Nephron progenitor cell (in vitro differentiated cells): ENCODE measurements at regions not wholly inside any gene's neighbourhood (a gene's known extent, or its start where the extent isn't known, plus 50 kb on each side); places are given as distances from the start of the nearest gene placed in this dataset.

Experiments used
- DNase-seq: peaks from one replicate; pipeline ENCODE4 v3.0.0; 2021
- H3K27ac Mint-ChIP-seq: 2 replicates; pipeline ENCODE4 v1.8.0; 2021; ENCODE audit warnings: mild to moderate bottlenecking, moderate library complexity, mixed read lengths
- H3K27me3 Mint-ChIP-seq: 2 replicates; pipeline ENCODE4 v1.8.0; 2021; ENCODE audit warnings: mild to moderate bottlenecking, low read depth, mixed read lengths; ENCODE audit not compliant: poor library complexity
- H3K36me3 Mint-ChIP-seq: 2 replicates; pipeline ENCODE4 v1.8.0; 2021; ENCODE audit warnings: low read depth, mixed read lengths
- H3K4me1 Mint-ChIP-seq: 2 replicates; pipeline ENCODE4 v1.8.0; 2021; ENCODE audit warnings: mixed read lengths
- H3K4me3 Mint-ChIP-seq: 2 replicates; pipeline ENCODE4 v1.8.0; 2021; ENCODE audit warnings: mild to moderate bottlenecking, moderate library complexity, mixed read lengths
- H3K9me3 Mint-ChIP-seq: 2 replicates; pipeline ENCODE4 v1.8.0; 2021; ENCODE audit warnings: mild to moderate bottlenecking, moderate library complexity, mixed read lengths
- TF ChIP-seq, protein P1 (sequence below): fragments of 200-600 bp; sonication (generic); IDR thresholded peaks from 2 replicates; pipeline ENCODE4 v1.5.0; 2021; ENCODE audit warnings: antibody characterized with exemption

DNA sequence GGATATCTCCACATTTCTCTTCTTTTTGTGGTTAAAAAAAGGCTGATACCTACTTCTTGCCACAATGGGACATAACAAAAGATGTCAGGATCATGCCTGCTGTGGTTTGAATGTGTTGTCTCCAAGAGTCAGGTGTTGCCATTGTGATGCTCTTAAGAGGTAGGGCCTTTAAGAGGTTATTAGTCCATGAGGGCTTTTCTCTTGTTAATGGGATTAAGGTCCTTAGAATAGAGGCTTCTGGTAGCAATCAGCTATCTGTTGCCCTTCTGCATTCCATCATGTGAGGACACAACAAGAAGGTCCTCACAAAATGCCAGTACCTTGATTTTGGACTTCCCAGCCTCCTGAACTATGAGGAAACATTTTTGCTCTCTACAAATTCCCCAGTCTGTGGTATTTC, 191.4 kb downstream of the GBA3 start:
- H3K9me3 Mint-ChIP-seq: peaks cover 12% of the 10 kb centered on the region
- H3K36me3 Mint-ChIP-seq: no peaks in the 10 kb centered on the region
- TF ChIP-seq, protein P1, sequence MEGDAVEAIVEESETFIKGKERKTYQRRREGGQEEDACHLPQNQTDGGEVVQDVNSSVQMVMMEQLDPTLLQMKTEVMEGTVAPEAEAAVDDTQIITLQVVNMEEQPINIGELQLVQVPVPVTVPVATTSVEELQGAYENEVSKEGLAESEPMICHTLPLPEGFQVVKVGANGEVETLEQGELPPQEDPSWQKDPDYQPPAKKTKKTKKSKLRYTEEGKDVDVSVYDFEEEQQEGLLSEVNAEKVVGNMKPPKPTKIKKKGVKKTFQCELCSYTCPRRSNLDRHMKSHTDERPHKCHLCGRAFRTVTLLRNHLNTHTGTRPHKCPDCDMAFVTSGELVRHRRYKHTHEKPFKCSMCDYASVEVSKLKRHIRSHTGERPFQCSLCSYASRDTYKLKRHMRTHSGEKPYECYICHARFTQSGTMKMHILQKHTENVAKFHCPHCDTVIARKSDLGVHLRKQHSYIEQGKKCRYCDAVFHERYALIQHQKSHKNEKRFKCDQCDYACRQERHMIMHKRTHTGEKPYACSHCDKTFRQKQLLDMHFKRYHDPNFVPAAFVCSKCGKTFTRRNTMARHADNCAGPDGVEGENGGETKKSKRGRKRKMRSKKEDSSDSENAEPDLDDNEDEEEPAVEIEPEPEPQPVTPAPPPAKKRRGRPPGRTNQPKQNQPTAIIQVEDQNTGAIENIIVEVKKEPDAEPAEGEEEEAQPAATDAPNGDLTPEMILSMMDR: no peak
- H3K27ac Mint-ChIP-seq: no peak overlapping the region
- DNase-seq: no peak
- H3K27me3 Mint-ChIP-seq: no peaks in the 10 kb centered on the region
- H3K4me3 Mint-ChIP-seq: no peak overlapping the region
- no peaks in the 10 kb centered on the region for H3K4me1 Mint-ChIP-seq

DNA sequence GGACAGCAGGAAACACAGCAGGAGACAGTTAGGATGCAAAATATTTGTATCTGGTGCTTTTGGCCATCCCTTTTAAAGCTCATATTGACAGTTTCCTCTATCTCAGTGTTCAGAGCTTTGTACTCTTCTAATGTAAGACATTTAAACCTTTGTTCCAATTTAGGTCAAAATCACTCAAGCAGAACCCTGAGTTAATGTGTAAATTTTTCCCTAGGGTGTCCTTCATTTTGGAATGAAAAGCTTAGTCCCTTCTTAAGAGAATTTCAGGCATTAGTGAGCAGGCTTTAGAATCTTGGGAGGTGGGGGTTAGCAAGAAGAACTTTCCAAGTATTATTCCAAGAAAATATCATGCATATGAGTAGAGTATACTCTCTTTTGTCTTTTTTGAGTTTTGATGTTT, 188.7 kb downstream of the GBA3 start:
- H3K27ac Mint-ChIP-seq: no peak overlapping the region
- H3K9me3 Mint-ChIP-seq: no peaks in the 10 kb centered on the region
- no peaks in the 10 kb centered on the region for H3K36me3 Mint-ChIP-seq
- DNase-seq: no peak
- TF ChIP-seq, protein P1: no peak
- no peak overlapping the region for H3K4me3 Mint-ChIP-seq
- H3K4me1 Mint-ChIP-seq: no peaks in the 10 kb centered on the region
- H3K27me3 Mint-ChIP-seq: peaks cover 3% of the 10 kb centered on the region

DNA sequence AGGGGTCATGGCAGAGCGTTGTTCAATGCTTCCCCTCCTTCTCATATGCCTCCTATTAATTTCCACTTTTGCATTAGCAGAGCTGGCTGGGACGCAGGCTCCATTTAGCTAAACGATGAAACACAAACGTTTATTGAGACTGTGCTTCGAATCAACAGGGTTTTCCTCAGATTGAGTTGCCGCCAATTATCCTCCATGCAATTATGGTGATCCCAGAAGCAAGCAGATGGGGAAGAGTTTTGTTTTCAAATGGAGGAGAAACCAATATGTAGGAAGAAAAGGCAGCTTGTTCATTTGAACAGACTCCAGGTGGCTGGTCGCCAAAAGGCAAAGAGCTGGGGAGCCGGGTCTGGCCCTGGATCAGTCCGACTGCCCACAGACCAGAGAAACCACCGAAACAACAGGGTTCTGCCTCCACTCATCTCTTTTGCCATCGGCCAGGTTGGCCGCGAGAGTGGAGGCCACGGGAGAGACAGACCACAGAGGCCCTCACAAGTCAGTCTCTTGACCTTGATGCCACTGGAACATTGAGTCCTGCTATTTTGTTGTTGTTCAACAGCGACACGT, 184.8 kb downstream of the GBA3 start:
- H3K27ac Mint-ChIP-seq: no peak overlapping the region
- no peaks in the 10 kb centered on the region for H3K36me3 Mint-ChIP-seq
- DNase-seq: no peak
- no peaks in the 10 kb centered on the region for H3K4me1 Mint-ChIP-seq
- H3K27me3 Mint-ChIP-seq: peaks cover 9% of the 10 kb centered on the region
- H3K9me3 Mint-ChIP-seq: no peaks in the 10 kb centered on the region
- TF ChIP-seq, protein P1: no peak
- H3K4me3 Mint-ChIP-seq: no peak overlapping the region

DNA sequence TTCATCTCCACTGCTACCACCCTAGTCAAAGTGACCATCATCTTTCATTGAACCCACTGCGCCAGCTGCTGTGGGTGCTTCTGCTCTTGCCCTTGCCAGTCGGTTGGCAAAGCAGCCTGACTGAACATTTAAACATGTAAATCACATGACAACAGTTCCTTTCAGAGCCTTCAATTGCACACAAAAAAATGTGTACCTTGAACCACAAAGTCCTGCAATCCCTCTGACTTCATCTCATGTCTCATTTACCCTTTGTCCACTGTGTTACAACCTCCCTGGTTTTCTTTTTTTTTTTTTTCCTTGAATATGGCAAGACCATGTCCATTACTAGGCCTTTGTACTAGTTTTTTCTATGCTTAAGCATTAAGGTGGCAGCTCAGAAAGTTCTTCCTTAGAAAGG, 183.5 kb downstream of the GBA3 start:
- TF ChIP-seq, protein P1: no peak
- H3K4me3 Mint-ChIP-seq: no peak overlapping the region
- H3K27me3 Mint-ChIP-seq: peaks cover 9% of the 10 kb centered on the region
- no peaks in the 10 kb centered on the region for H3K4me1 Mint-ChIP-seq
- H3K27ac Mint-ChIP-seq: no peak overlapping the region
- DNase-seq: no peak
- H3K9me3 Mint-ChIP-seq: no peaks in the 10 kb centered on the region
- H3K36me3 Mint-ChIP-seq: no peaks in the 10 kb centered on the region

DNA sequence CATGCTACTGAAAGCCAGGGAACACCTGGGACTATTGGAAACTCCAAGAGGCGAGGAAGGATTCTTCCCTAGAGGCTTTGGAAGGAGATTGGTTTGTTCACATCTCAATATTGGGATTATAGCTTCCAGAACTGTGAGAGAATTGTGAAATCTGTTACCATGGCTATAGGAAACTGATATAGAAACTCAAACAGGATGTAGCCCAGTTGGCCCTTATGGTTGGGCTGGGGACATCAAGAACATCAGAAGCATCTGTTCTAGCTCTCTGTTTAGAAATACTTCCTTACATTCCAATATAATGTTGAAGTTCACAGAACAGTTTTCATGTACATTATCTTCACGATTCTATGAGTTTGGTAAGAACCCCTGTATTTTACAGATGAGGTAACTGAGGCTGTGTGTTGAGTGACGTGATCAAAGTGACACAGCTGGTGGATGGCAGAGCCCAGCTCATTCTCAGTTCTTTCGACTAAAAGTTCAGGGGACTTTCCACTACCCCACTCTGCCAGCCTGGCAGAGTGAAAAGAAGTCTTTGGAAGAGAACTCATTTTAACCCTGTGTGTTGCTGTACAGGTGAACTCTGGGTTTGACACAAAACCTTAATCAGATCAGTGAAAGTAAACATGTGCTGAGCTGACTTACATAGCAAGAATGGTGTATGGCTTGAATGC, 183.0 kb downstream of the GBA3 start:
- DNase-seq: no peak
- Mint-ChIP-seq H3K36me3 (no peaks in the 10 kb centered on the region), H3K27me3 (peaks cover 9% of the 10 kb centered on the region), H3K9me3 (no peaks in the 10 kb centered on the region), H3K4me3 (no peak overlapping the region), H3K27ac (no peak overlapping the region), H3K4me1 (no peaks in the 10 kb centered on the region)
- TF ChIP-seq, protein P1: no peak

DNA sequence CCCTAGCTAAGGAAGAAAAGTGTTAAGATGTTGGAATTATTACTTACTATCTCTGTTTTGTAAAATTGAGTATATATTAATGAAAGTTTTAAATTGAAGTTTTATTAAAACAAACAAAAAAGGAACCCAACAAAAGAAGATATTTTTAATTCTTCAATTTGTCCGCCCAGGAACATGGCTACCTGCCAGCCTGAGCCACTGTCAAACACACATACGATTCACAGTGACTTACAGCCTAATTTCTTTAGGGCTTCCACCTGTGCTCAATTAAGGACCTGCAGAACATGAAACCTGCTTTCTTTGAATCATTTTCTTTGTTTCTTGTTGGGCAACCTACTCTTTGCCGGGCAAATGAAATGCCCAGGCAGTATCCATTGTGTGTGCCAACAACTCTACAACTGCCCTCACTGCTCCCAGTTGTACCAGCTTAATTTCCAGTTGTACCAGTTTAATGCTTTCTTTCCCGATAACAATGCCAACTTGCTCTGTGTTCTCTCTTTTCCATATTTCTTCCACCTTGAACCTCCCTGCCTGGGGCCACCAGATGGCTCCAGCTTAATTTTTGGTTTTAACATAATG, 181.7 kb downstream of the GBA3 start:
- Mint-ChIP-seq H3K9me3 (no peaks in the 10 kb centered on the region), H3K27me3 (peaks cover 9% of the 10 kb centered on the region), H3K36me3 (no peaks in the 10 kb centered on the region), H3K4me3 (no peak overlapping the region), H3K27ac (no peak overlapping the region), H3K4me1 (no peaks in the 10 kb centered on the region)
- TF ChIP-seq, protein P1: no peak
- DNase-seq: no peak
